SK-N-MC (cell line): ENCODE measurements at regions not wholly inside any gene's neighbourhood (a gene's known extent, or its start where the extent isn't known, plus 50 kb on each side); places are given as distances from the start of the nearest gene placed in this dataset.
"Not testable (repeated sequence)": the region's sequence is repeated elsewhere in the genome, so short reads cannot be mapped to it uniquely, and the experiment has no call there.

Source experiments
- DNase-seq: peaks from one replicate; pipeline ENCODE4 v3.0.0-alpha.2; 2011; ENCODE audit warnings: low read depth, low spot score
- H3K27ac ChIP-seq: fragments of 200-600 bp; sonication (generic); 2 replicates; pipeline ENCODE4 v1.5.1; 2016; ENCODE audit warnings: mixed run types
- H3K36me3 ChIP-seq: fragments of 200-600 bp; sonication (generic); 2 replicates; pipeline ENCODE4 v1.6.1; 2017; ENCODE audit warnings: antibody characterized with exemption, low read length, mixed read lengths; ENCODE audit not compliant: insufficient read depth
- H3K4me3 ChIP-seq: fragments of 200-600 bp; sonication (generic); 2 replicates; pipeline ENCODE4 v1.5.1; 2016
- H3K9ac ChIP-seq: fragments of 200-600 bp; sonication (generic); 2 replicates; pipeline ENCODE4 v1.8.0; 2017; ENCODE audit warnings: mixed run types, mixed read lengths; ENCODE audit not compliant: insufficient read length
- H3K9me3 ChIP-seq: fragments of 200-600 bp; sonication (generic); 2 replicates; pipeline ENCODE4 v1.6.1; 2017; ENCODE audit warnings: low read depth, mild to moderate bottlenecking, antibody characterized with exemption, low read length, moderate library complexity, mixed read lengths
- EZH2 ChIP-seq: fragments of 200-600 bp; sonication (generic); IDR thresholded peaks from one replicate; pipeline ENCODE4 v1.6.1; 2017; ENCODE audit warnings: antibody characterized with exemption
- FOXP2 ChIP-seq: optimal IDR thresholded peaks from 2 replicates; pipeline ENCODE3; 2011; ENCODE audit warnings: mild to moderate bottlenecking, moderate library complexity; ENCODE audit not compliant: insufficient read depth; ENCODE audit errors: extremely low read length, control extremely low read depth
- POLR2AphosphoS5 ChIP-seq: IDR thresholded peaks from 2 replicates; pipeline ENCODE4 v1.6.1; 2012; ENCODE audit warnings: mild to moderate bottlenecking, low read depth, low read length, borderline replicate concordance

- Histone ChIP-seq H3K4me3 (no peak overlapping the region), H3K9me3 (no peaks in the 10 kb centered on the region), H3K27ac (no peak overlapping the region), H3K36me3 (no peaks in the 10 kb centered on the region), H3K9ac (no peak overlapping the region)
- DNase-seq = no peak
- TF ChIP-seq POLR2AphosphoS5 = no peak
- TF ChIP-seq EZH2 = no peak
- no peak for TF ChIP-seq FOXP2
These were observed 151.7 kb upstream of the CXCL13 start for GRCh38 chr4:77453911-77454310.

- DNase-seq = no peak
- Histone ChIP-seq H3K4me3 (no peak overlapping the region), H3K9ac (no peak overlapping the region), H3K36me3 (no peaks in the 10 kb centered on the region), H3K27ac (no peak overlapping the region), H3K9me3 (no peaks in the 10 kb centered on the region)
- TF ChIP-seq FOXP2 (no peak), EZH2 (no peak), POLR2AphosphoS5 (no peak)
These were observed 150.8 kb upstream of the CXCL13 start for GRCh38 chr4:77454858-77455257.

- H3K9me3 ChIP-seq, H3K36me3 ChIP-seq, H3K9ac ChIP-seq, H3K27ac ChIP-seq, H3K4me3 ChIP-seq, DNase-seq: not testable (repeated sequence)
These were observed 141.5 kb upstream of the CXCL13 start for GRCh38 chr4:77464100-77464499.

GRCh38 chr4:77465271-77465670 lies 140.3 kb upstream of the CXCL13 start:
- Histone ChIP-seq H3K9ac (no peak overlapping the region), H3K27ac (no peak overlapping the region), H3K9me3 (no peaks in the 10 kb centered on the region), H3K36me3 (no peaks in the 10 kb centered on the region), H3K4me3 (no peak overlapping the region)
- DNase-seq = no peak
- no peak for TF ChIP-seq POLR2AphosphoS5
- no peak for TF ChIP-seq EZH2
- no peak for TF ChIP-seq FOXP2

- no peak overlapping the region for H3K4me3 ChIP-seq
- H3K9me3 ChIP-seq = no peaks in the 10 kb centered on the region
- no peaks in the 10 kb centered on the region for H3K36me3 ChIP-seq
- H3K27ac ChIP-seq = no peak overlapping the region
- H3K9ac ChIP-seq = no peak overlapping the region
- no peak for DNase-seq
- TF ChIP-seq POLR2AphosphoS5 = no peak
- no peak for TF ChIP-seq EZH2
These were observed 139.2 kb upstream of the CXCL13 start for GRCh38 chr4:77466430-77466829.

GRCh38 chr4:77471821-77472495 lies 133.7 kb upstream of the CXCL13 start:
- Histone ChIP-seq H3K9ac (no peak overlapping the region), H3K27ac (no peak overlapping the region), H3K4me3 (no peak overlapping the region), H3K36me3 (no peaks in the 10 kb centered on the region), H3K9me3 (no peaks in the 10 kb centered on the region)
- TF ChIP-seq POLR2AphosphoS5 (no peak), FOXP2 (no peak)
- DNase-seq = no peak

- TF ChIP-seq EZH2 (no peak), FOXP2 (no peak), POLR2AphosphoS5 (no peak)
- Histone ChIP-seq H3K4me3 (no peak overlapping the region), H3K36me3 (no peaks in the 10 kb centered on the region), H3K27ac (no peak overlapping the region), H3K9me3 (no peaks in the 10 kb centered on the region), H3K9ac (no peak overlapping the region)
- no peak for DNase-seq
These were observed 132.1 kb upstream of the CXCL13 start for GRCh38 chr4:77473509-77473908.

GRCh38 chr4:77481856-77482255 lies 123.8 kb upstream of the CXCL13 start:
- H3K27ac ChIP-seq = no peak overlapping the region
- H3K36me3 ChIP-seq = no peaks in the 10 kb centered on the region
- no peak for DNase-seq
- no peak for TF ChIP-seq POLR2AphosphoS5
- TF ChIP-seq EZH2 = no peak
- no peak for TF ChIP-seq FOXP2
- no peak overlapping the region for H3K9ac ChIP-seq
- no peak overlapping the region for H3K4me3 ChIP-seq
- no peaks in the 10 kb centered on the region for H3K9me3 ChIP-seq

GRCh38 chr4:77488882-77489281 lies 116.7 kb upstream of the CXCL13 start:
- no peak for DNase-seq
- no peak overlapping the region for H3K27ac ChIP-seq
- no peak overlapping the region for H3K4me3 ChIP-seq
- H3K36me3 ChIP-seq = no peaks in the 10 kb centered on the region
- H3K9ac ChIP-seq = no peak overlapping the region
- no peak for TF ChIP-seq EZH2
- TF ChIP-seq FOXP2 = no peak
- TF ChIP-seq POLR2AphosphoS5 = no peak
- no peaks in the 10 kb centered on the region for H3K9me3 ChIP-seq
